ENCODE measurements at regions not wholly inside any gene's neighbourhood (a gene's known extent, or its start where the extent isn't known, plus 50 kb on each side); places are given as distances from the start of the nearest gene placed in this dataset.

GRCh38 chr5:58099257-58099656 lies 360.6 kb downstream of the PLK2 start:
- DNase-seq: peak; percentile 82 to 96

GRCh38 chr5:58094031-58094430 lies 365.9 kb downstream of the PLK2 start:
- no peak for DNase-seq

- DNase-seq: peak in 1 of 2 experiments; percentile 35
These were observed 369.2 kb downstream of the PLK2 start for GRCh38 chr5:58090704-58091103.

GRCh38 chr5:58088941-58089340 lies 370.9 kb downstream of the PLK2 start:
- no peak for DNase-seq

GRCh38 chr5:58087905-58088304 lies 372.0 kb downstream of the PLK2 start:
- DNase-seq: no peak

- DNase-seq: no peak
These were observed 372.8 kb downstream of the PLK2 start for GRCh38 chr5:58087123-58087522.

GRCh38 chr5:58085800-58086199 lies 374.1 kb downstream of the PLK2 start:
- no peak for DNase-seq

GRCh38 chr5:58081435-58081834 lies 378.5 kb downstream of the PLK2 start:
- no peak for DNase-seq

GRCh38 chr5:58080573-58080972 lies 379.3 kb downstream of the PLK2 start:
- DNase-seq: no peak

- peak; percentile 55 to 73 for DNase-seq
These were observed 381.9 kb downstream of the PLK2 start for GRCh38 chr5:58077966-58078365.

GRCh38 chr5:58077416-58077815 lies 382.5 kb downstream of the PLK2 start:
- no peak for DNase-seq

GRCh38 chr5:58076483-58077257 lies 383.2 kb downstream of the PLK2 start:
- DNase-seq: no peak

- no peak for DNase-seq
These were observed 384.0 kb downstream of the PLK2 start for GRCh38 chr5:58075907-58076306.

- DNase-seq: no peak
These were observed 385.2 kb downstream of the PLK2 start for GRCh38 chr5:58074717-58075116.

GRCh38 chr5:58074222-58074621 lies 385.7 kb downstream of the PLK2 start:
- no peak for DNase-seq

- DNase-seq: no peak
These were observed 386.6 kb downstream of the PLK2 start for GRCh38 chr5:58073243-58073642.

- DNase-seq: no peak
These were observed 387.5 kb downstream of the PLK2 start for GRCh38 chr5:58072300-58072965.

- DNase-seq: no peak
These were observed 388.3 kb downstream of the PLK2 start for GRCh38 chr5:58071566-58071965.

GRCh38 chr5:58069846-58070245 lies 390.0 kb downstream of the PLK2 start:
- DNase-seq: no peak

GRCh38 chr5:58069016-58069705 lies 390.7 kb downstream of the PLK2 start:
- no peak for DNase-seq

- DNase-seq: no peak
These were observed 393.3 kb downstream of the PLK2 start for GRCh38 chr5:58066557-58066956.

- DNase-seq: no peak
These were observed 393.8 kb downstream of the PLK2 start for GRCh38 chr5:58066076-58066475.

GRCh38 chr5:58064801-58065200 lies 395.1 kb downstream of the PLK2 start:
- no peak for DNase-seq

GRCh38 chr5:58060996-58061395 lies 398.9 kb downstream of the PLK2 start:
- no peak for DNase-seq

Data from NCI-H524 (cell line).